ENCODE measurements at regions not wholly inside any gene's neighbourhood (a gene's known extent, or its start where the extent isn't known, plus 50 kb on each side); places are given as distances from the start of the nearest gene placed in this dataset.

DNA sequence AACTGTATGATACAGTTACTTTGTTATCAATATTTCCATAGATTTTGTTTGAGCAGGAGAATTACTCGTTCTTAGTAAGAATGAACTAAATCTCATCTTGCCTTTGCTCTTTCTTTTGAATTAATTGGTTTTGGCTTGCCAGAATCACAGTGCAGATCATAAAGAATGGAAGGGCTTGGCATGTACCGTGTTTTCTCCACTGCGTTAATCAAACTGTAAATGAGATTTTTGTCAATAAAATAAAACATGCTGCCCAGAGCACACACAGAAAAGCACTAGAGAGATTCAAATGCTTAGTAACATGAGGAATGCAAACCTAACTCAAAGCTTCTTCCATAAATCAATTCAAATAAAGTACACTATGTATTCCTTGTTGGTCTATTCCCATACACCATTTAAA, 229.6 kb upstream of the CDH2 start:
- DNase-seq (ENCODE audit: low spot score), result no peak

DNA sequence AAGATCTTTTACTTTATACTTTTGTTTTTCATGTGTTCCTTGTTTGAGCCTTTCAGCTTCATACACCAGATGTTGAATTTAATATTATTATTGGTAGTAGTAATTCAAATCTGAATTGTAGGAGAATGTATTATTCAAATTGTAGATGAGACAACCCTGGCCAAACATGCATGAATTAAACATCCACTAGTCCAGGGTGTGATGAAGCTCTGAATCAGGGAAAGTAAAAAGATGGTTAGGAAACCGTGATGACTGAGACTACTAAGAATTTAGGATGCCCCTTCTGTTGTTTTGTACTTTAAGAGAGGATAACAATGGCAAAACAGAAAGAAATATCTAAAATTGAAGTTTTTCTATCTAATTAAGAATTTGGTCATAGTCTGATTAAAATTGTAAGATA, 227.8 kb upstream of the CDH2 start:
- DNase-seq (ENCODE audit: low spot score), result no peak

DNA sequence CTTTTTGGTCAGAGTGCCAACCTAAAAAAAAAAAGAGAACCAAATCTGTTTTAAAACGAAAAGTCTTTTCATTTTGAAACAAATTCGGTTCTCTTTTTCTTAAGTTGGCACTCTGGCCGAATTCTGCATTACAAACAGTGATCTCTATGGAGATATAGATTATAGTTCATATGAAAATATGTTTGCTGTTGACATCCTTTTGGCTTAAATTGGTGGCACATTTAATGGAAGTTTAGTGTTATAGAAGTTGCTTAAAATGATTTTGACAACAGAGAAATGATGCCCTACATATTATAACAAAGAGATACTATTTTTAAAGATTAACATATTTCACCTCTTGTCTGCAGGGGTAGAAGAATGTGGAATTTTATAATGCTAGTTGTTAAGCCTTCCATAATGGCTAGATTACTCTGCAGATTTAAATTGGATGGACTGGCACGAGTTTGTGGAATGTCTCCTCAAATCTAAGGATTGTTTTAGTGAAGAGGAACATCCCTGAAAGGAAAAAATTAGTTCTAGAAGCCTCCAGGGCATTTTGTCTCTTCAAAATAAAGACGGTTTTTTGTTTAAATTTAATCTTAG, 222.9 kb upstream of the CDH2 start:
- DNase-seq (ENCODE audit: low spot score), result no peak

DNA sequence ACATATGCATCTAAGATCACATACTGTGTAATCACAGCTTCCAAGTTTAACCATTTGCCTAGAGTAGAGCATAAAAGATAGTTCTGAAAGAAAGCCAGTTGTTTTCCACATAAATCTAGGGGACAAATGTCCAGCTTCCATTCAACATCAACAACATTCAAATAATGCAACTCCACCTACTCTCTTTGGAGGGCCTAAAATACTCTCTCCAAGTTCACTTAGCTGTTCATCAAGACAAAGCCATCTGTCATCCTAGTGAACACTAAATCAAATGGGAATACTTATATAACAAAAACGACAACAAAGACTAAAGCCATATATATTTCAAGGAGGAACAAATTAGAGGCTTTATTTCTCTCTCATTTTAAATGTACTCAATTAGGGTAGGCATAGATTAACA, 221.5 kb upstream of the CDH2 start:
- no peak for DNase-seq (ENCODE audit: low spot score)

DNA sequence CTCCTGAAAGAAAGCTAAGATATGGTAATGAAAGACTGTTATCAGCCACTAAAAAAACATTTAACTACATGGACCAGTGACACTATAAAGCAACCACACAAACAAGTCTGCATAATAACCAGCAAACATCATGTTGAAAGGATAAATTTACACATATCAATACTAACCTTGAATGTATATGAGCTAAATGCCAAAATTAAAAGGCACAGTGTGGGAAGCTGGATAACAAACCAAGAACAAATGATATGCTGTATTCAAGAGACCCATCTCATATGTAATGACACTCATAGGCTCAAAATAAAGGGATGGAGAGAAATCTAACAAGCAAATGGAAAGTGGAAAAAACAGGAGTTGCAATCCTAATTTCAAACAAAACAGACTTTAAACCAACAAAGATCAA, 213.1 kb upstream of the CDH2 start:
- no peak for DNase-seq (ENCODE audit: low spot score)

DNA sequence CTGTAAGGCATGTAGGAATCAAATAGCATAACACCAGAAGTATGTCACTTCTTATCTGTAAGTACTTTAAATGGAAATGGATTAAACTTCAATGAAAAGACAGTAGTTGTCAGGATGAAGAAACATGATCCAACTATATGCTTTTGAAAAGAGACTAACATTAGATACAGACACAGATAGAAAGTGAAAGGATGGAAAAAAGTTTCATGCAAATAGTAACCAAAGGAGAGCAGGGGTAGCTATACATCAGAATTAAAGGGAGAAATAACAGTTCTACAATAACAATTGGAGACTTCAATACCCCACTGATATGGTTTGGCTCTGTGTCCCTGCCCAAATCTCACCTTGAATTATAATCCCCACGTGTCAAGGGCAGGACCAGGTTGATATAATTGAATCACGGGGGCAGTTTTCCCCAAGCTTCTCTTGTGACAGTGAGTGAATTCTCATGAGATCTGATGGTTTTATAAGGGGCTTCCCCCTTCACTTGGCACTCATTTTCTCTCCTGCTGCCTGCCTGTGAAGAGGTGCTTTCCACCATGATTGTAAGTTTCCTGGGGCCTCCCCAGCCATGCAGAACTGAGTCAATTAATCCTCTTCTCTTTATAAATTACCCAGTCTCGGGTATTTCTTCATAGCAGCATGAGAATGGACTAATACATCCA, 205.4 kb upstream of the CDH2 start:
- no peak for DNase-seq (ENCODE audit: low spot score)

DNA sequence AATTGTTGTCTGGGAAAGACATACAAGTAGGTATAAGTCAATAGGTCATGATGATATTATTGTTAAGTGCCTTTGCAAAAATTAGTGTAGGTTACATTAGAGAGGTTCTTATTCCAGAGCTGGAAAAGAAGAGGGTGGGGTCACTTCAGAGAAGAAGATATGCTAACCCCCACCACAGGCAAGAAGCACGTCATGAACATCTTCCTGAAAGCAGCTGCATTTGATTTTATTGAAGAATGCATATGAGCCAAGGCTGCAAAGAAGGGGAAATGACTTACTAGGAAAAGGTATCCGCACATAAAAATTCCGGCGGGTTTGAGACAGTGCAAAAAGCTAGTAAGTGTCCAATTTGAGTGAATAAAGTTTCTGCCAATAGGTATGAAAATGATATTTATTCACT, 195.3 kb upstream of the CDH2 start:
- no peak for DNase-seq (ENCODE audit: low spot score)

DNA sequence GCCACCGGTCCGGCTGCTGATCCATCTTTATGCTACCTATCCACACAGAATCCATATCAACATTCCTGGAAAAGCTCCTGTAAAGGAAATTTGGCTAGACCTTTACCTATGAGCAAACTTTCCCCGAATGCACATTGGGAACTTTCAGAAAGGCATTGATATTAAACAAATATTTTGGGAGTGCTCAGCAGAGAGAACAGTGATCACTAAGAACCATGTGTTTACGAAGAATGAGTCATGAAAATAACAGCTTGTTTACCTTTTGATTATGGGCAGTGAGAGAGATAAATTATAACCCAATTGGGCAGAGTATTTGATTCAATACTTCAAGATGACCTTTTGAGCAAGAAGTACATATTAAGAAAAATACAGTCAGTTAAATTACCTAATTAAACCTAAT, 189.7 kb upstream of the CDH2 start:
- no peak for DNase-seq (ENCODE audit: low spot score)

DNA sequence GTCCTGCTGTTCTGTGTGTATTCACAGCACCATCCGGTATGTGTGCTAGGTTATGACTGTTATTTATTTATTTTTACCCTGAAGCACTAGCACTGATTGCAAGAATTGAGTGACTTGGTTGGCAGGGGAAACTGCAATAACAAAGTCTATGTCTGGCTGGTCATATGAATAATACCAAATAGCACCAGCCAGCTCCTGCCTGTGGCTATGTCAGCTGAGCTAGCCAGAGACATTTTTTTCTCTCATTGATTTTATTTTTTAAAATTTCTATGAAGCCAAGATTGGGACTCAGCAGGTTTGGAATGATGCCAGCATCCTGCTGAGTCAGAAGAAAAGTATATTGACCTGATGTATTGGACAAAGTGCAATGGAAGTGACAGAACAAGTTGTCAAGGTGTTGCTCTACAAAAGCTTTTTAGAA, 188.5 kb upstream of the CDH2 start:
- no peak for DNase-seq (ENCODE audit: low spot score)

DNA sequence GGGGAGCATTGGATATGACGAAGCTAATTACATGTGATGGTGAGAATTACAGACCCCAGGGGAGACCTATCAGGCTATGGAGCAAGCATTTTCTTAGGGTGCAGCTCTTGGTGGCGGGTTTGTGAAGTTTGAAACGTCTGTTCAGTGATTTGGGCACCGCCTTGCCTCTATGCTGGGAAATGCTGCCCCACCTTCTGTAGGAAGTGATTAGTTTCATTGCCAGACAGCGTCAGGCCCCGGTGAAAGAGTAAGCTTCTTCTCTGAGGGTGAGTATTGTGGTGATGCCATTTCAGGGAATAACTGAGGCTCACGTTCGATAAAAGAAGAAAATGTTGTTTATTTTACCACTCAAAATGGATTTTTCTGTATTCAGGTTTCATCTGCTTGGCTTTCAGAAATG, 186.2 kb upstream of the CDH2 start:
- no peak for DNase-seq (ENCODE audit: low spot score)

DNA sequence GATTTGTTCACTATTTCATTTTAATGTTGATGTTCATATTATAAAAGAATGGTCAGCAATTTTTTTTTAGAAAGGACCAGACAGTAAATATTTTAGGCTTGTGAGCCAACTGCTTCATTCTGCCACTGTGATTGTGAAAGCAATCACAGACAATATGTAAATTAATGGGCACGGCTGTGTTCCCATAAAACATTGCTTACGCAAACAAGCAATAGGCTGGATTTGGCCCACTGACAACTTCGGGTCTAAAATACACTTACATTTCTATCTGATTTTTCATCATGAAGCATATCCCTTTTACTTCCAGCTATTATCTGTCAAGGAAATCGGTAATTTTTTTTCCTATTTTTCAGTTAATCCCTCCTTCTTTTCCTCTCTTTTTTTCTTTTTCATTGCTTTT, 182.2 kb upstream of the CDH2 start:
- no peak for DNase-seq (ENCODE audit: low spot score)

DNA sequence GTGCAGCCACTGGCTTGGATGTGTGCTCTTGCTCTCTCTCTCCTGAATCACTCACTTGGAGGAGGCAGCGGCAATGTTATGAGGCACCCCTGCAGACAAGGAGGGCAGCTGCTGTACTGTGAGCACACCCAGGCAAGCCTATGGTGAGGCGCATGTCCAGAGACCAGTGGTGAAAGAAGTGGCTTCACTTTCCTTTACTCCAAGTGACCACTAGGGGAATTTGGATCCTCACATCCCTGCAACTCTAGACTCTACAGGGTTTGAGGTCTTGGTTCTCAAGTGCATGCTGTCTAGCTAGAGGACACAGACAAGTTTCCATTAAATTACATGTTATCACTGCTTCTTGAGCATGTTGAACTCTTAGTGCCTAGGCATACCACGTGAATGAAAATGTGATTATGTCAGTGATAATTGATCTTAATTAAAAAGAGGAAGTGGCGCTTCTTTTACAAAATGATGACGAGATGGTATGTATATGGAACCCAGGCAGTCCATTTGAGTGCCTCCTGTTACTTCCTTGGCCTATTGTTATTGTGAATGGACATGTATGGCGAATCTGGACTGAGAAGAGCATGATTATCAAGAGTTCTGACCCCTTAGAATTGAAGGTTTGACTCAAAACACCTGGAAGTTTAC, 181.0 kb upstream of the CDH2 start:
- DNase-seq (ENCODE audit: low spot score), result no peak

DNA sequence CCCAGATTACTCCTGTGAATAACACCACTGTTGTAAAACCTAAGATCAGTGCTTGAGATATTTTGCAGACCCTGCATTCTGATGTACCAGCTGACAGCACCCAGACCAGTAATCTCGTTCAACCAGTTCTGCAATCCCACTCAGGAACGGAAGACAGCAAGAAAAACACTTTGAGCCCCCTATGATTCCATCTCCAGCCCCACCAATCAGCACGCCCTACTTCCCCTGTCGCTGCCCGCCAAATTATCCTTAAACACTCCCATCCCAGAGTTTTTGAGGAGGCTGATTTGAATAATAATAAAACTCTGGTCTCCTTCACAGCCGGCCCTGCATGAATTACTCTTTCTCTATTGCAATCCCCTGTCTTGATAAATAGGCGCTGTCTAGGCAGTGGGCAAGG, 173.9 kb upstream of the CDH2 start:
- no peak for DNase-seq (ENCODE audit: low spot score)

DNA sequence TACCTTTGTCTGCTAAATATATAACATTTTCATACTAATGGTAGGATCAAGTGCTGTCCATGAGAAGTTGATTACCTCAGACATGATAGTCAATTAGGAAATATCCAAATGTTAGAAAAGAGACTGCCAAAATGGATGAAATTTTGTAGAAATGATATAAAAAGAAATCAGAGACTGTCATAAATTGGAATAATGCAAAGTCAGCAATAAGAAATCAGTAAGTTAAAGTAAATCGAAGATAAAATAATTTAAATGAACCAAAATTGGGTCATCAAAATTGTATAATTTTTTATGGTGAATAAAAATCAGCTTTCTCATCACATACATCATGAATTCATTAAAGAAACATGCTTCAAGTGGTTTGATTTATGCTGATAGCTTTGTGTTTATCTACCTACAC, 165.3 kb upstream of the CDH2 start:
- no peak for DNase-seq (ENCODE audit: low spot score)

DNA sequence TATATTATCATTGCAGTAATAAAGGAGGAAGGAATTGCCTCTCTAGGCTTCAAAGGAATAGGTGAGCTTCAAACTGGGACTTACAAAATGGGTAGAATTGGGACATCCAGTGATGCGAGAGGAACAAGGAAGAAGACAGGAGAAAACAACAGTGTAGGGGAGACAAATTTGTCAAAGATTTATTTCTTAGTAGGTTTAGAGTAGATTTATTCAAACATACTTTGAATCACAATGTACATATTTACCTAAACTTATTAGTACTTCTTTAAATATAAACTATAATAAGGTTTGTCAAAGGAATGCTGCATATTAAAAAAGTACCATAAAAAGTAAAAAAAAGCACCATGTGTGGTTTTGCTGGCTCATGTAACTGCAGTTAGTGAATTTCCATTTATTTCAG, 161.4 kb upstream of the CDH2 start:
- no peak for DNase-seq (ENCODE audit: low spot score)

DNA sequence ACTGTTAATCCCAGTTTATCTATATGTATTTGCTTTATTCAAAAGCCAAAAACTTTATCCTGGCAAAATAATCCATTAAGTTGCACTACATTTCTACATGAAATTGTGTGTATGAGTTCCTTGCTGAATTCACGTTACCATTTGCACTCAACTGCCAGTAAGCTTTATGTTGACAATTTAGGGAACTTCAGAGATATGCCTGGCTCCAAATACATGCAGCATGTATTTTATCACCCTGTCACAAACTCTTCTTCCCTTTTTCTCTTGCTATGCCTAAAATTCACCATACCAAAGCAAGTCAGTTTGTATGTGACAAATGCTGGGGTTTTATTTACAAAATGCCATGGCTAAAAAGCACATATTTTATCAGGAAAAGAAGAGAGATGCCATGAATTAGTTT, 157.6 kb upstream of the CDH2 start:
- DNase-seq (ENCODE audit: low spot score), result no peak

DNA sequence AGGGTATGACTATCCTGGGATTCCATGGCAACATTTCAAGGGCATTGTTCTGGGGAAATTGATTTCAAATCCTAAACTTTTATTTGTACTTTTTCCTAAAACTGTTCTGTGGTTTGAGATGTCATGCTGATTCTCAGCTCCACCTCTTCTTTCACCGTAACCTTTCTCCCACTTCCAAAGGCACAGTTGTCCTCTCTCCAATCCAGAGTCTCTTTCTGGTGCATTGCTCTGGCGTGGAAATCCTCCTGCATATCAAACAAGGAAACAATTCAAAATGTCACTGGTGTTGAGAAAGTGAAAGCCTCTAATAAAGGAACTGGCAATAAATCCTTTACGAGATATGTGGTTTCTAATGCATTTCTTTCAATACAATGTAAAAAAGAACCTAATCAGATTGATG, 155.1 kb upstream of the CDH2 start:
- DNase-seq (ENCODE audit: low spot score), result no peak

DNA sequence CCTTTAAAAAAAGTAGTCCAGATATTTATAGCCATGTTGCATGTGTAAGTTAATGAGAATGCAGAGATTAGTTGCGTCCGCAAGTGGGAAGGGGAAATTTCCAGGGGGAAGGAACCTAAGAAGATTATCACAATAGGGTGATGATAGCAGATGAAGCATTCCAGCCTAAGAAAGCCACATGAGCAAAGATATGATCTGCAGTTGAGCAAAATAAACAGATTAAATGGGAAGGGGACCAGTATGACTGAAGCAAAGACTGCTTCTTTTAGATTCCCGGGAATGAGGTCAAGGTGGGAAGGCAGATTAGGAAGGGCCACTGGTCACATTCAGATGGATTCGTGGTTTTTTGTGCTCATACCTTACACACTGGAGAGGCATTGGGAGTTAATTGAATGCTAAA, 154.6 kb upstream of the CDH2 start:
- DNase-seq (ENCODE audit: low spot score), result no peak

DNA sequence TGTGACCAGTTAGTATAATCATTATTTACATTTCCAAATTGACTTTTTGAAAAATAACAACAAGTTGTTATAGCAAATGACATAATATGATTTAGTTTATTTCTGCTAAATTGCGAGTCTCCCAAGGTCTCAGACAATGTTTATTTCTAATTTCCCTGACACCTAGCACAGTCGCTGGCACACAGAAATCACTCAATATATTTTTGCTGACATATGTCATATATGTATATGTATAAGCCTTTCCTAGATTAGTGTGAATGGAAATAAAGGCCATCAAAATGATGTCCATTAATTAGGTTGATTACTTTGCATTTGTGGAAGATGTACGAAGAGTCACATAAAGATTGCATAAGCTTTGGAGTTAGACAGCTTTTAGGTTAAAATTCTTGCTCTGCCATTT, 136.7 kb upstream of the CDH2 start:
- no peak for DNase-seq (ENCODE audit: low spot score)

DNA sequence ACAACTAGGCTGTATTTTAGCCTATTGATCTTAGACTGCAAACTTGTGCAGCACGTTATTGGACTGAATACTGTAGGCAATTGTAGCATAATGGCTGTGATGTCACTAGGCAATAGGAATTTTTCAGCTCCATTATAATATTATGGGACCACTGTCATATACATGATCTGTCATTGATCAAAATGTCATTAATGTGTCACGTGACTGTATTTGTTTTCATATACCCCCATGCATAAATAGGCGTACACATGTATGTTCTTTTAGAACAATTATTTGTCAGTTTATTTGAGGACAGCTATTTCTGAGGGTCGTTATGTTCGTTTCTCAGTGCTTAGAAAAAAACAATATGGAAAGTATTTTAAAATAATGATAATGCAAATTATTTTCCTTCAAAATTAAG, 111.9 kb upstream of the CDH2 start:
- DNase-seq (ENCODE audit: low spot score), result no peak

DNA sequence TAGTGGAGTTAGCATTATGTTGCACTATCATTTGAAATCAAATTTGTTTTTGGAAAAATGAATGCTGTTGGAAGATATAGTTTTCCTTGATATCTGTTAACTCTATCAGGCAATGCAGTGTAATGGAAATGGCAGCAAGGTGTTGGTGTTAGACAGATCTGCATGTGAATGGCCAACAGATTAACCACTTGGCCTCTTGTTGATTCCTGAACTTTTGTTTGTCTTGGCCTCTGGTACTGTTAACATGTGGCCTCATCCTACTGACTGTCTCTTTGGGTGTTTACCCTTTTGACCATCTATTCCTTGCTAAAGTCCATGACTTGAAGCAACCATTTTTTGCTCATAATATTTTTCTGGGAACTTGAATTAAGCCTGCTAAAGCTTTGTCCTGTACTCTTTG, 110.2 kb upstream of the CDH2 start:
- no peak for DNase-seq (ENCODE audit: low spot score)

DNA sequence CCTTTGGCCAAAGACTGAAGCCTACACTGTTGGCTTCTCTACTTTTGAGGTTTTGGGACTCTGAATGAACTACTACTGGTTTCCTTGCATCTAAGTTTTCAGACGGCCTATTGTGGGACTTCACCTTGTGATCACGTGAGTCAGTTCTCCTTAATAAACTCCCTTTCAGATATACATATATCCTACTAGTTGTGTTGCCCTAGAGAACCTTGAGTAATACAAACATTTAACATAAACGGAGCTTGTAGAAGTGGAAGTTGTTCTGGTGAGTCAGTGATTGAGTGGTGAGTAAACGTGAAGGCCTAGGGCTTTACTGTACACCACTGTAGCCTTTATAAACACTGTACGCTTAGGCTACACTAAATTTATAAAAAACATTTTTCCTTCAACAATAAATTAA, 107.2 kb upstream of the CDH2 start:
- DNase-seq (ENCODE audit: low spot score), result no peak

DNA sequence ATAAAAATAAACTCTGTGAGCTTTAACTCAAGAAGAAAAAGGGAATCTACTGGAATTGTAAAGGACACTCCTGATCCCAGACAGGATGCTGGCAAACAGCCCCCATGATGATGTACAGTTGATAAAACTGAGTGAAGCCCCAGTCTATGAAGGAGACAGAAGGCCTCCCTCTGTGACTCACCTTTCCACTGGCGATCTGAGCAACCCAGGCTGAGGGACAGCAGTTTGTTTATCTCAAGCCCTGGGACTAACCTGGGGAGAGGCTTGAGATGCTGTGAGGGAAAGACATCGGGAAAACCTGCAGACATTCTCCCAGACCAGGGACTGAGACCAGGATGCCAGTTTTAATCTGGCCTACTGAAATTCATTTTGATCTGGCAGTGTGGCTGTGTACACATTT, 104.5 kb upstream of the CDH2 start:
- DNase-seq (ENCODE audit: low spot score), result no peak

DNA sequence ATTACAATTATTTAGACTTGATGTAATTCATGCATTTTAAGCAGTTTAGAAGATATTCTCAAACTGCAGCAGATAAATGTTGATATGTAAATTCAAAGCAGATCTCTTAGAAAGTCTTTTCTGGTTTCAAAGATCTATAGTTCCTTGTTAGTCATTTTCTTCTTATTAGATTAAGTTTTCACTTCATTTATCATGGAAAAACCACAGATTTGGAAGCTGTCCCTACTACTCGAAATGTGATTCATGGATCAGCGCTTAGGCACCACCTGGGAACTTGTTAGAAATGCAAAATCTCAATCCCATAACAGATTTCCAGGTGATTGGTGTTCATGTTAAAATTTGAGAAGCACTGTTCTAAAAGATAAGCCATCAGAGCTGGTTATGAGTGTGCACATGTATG, 92.8 kb upstream of the CDH2 start:
- DNase-seq (ENCODE audit: low spot score), result no peak
